ENCODE measurements at regions not wholly inside any gene's neighbourhood (a gene's known extent, or its start where the extent isn't known, plus 50 kb on each side); places are given as distances from the start of the nearest gene placed in this dataset.

DNA sequence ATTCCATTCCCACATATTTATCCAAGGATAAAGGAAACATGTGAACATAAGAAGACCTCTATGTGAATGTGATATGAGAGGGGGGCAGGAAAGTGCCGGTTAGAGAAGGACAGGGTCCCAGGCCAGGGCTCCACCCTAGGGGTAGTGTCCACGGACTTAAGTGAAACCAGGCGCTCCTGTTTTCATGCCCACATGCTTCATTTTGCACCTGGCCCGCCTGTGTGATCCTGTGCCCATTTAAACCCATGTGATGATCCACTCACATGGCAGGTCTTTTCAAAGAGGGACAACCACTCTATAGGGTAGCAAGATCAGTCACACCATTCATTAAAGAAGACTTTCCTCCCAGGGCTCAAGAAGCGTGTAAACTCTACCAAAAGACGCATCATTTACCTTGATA, 865.3 kb upstream of the GJE1 start:
- no peak for DNase-seq

GRCh38 chr6:141265756-141266623, 866.7 kb upstream of the GJE1 start:
- no peak for DNase-seq

DNA sequence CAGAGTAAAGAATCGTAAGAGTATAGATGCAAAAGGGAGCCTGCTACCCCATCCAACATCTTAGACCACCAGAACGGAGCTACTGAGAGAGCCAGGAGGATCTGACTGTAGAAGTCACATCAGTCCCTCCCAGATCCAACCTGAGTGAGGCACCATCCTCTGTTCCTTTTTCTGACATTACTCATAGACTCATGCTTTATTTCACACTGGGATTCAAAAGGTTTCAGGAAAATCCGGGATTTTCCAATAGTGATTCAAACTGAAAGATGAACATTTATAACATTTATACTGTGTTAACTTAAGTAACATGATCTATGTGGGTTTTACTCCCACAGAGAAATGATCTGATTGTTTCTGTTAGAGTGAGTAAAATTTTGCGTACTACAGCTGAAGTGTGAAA, 868.6 kb upstream of the GJE1 start:
- no peak for DNase-seq

DNA sequence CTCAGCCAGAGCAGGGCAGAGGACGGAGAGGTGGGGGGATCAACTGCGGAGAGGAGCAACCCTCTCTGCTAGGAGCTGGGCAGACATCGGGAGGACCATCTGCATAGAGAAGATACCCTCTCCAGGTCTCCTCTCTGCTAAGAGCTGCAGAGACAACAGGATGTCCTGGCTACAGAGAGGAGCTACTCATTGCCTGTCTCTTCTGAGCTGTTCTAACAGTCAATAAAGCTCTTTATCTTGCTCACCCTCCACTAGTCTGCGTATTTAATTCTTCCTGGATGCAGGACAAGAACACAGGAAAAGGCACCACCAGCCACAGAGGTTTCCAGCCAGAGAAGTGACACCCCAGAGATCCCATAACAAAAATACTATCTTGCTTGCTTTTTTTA, 871.1 kb upstream of the GJE1 start:
- no peak for DNase-seq

GRCh38 chr6:141261016-141261671, 871.6 kb upstream of the GJE1 start:
- no peak for DNase-seq

- no peak for DNase-seq
These were observed 872.1 kb upstream of the GJE1 start for GRCh38 chr6:141260627-141261015.

GRCh38 chr6:141259807-141260206, 872.9 kb upstream of the GJE1 start:
- DNase-seq, result no peak

GRCh38 chr6:141259091-141259490, 873.6 kb upstream of the GJE1 start:
- DNase-seq, result no peak

DNA sequence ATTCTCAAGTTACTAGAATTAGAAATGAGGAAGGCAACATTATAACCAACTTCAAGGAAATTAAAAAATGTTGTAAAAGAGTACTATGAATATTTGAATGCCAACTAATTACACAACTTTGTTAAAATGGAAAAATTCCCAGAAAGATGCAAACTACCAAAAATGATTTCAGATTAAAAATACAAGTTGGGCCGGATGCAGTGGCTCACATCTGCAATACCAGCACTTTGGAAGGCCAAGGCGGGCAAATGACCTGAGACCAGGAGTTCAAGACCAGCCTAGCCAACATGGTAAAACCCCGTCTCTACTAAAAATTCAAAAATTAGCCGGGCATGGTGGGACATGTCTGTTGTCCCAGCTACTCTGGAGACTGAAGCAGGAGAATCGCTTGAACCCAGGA, 874.2 kb upstream of the GJE1 start:
- no peak for DNase-seq

- no peak for DNase-seq
These were observed 878.4 kb upstream of the GJE1 start for GRCh38 chr6:141254336-141254735.

DNA sequence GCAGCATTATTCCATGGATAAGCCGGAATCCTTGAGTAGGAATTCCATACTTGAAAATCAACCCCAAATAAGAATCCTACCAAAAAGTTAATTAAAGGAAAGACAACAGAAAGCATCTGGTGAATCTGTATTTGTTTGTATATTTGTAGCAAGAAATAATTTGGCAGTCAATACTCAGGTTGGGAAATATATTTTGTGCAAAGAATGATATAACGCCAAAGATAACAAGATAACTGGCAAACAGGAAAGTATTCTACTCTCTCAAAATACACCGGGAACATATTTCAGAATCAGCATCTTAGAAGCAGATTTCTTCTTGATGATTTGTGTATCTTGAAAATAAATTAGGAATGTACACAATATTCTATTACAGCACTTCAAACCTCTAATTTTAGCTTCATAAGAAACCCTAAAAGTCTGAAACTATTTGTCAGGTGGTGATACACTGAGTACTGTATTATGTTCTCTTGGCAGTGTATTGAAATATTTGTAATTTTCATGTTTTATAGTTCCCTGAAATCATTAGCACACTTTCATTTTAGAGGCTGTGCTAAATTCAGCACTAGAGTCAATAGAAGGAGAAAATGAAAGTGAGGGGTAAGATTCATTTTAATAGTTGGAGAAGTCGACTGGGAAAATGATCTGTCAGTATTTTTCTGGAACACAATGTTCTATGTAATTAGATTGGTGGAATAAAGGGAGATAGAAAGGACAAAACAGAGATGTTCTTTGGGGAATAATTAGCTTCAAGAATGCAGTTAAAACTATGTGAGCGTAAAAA, 879.7 kb upstream of the GJE1 start:
- DNase-seq, result no peak

DNA sequence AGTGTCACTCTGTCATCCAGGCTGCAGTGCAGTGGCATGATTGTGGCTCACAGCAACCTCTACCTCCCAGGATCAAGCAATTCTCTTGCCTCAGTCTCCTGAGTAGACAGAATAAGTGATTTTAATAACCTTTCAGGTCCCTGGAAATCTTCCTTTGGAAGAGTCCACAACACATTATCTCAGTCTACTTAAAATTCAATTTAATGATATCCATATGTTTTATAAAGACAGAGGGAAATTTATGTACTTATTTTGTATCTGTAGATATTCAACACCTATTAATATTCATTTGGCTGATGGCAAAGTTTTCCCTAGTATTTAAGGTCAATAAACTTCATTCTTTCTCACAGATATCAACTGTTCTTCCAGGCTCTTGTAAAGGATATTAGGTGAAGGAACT, 881.4 kb upstream of the GJE1 start:
- no peak for DNase-seq

DNA sequence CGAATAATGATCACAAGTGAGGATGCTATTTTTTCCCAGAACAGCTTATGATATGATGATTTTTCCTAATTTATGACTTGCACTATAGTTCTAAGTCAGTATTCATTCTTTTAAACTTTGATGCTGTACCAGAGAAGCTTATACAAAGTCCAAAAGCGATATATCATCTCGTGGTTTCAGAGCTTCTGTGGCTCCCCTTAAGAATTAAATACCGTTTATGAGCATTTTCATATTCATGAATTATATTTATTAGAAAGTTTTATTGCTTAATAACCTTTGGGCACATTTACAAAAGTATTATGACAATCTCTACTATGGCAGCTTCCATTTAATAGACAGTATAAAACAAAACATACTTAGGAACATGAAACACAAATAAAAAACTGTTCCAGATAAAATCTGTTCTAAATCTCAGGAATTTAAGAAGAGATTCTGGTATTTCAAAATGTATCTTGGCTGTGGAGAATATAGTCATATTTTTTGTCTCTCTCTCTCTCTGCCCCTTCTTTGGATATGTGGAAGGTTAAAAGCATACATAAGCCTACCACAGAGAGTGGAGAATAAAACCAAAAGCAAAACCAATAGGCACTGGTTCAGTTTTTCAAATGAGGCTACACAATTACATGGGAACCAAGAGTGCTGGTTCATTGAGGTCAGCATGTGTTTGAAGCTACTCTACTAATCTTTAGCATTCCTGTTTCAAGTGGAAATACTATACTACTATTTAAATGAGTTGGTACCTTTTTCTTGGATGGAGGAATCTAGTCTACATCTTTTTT, 884.5 kb upstream of the GJE1 start:
- DNase-seq, result no peak

- DNase-seq, result no peak
These were observed 888.4 kb upstream of the GJE1 start for GRCh38 chr6:141244366-141244765.

DNA sequence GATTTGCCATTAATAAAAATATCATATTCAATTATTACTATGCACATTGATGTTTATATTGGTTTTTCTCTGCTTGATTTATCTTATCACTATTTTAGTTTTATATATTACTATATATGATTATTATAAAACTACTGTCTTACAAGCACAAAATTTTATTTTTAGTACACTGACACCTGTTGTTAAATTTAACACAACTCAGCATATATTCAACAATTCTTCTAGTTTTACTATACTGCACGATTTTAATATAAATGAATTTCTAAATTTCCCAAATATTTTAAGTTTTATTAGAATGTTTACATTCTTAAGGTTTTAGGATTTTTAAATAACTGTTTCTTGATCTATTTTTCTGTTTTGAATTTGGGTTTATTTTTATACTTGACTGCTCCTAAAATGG, 889.8 kb upstream of the GJE1 start:
- no peak for DNase-seq

- no peak for DNase-seq
These were observed 903.4 kb upstream of the GJE1 start for GRCh38 chr6:141229296-141229695.

DNA sequence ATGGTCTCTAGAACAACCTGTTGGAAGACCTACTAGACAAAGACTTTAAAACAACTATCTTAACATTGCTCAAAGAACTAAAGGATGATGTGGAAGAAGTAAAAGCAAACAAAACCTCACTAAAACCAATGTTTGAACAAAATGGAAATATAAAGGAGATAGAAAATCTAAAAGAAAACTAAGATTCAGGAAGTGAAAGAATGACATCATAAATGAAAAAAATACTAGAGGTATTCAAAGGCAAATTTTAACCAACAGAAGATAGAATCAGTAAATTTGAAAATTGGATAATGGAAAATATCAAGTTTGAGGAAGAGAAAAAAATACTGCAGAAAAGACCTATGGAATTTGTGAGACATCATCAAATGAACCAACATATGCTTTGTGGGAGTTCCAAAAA, 914.1 kb upstream of the GJE1 start:
- DNase-seq, result no peak

- no peak for DNase-seq
These were observed 916.0 kb upstream of the GJE1 start for GRCh38 chr6:141216726-141217125.

DNA sequence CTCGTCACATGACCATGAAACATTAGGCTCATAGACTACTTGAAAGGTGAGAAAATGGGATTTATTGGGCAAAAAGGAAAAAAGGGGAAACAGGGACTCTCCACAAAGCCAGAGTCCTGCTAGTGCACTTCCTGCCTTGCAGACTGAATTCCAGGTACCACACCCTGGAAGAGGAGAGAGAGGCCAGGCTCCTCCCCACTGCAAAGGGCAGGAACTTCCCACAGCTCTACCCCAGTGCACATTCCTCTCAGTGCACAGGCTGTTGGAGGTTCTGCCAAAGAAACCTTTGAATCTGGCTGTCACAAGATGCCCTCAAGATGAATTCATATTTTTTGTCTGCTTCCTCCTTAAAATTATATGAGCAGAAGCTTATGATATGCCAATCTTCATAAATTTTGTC, 920.4 kb upstream of the GJE1 start:
- no peak for DNase-seq

- no peak for DNase-seq
These were observed 920.9 kb upstream of the GJE1 start for GRCh38 chr6:141211845-141212244.

GRCh38 chr6:141210901-141211300, 921.8 kb upstream of the GJE1 start:
- DNase-seq, result no peak

- no peak for DNase-seq
These were observed 922.8 kb upstream of the GJE1 start for GRCh38 chr6:141209890-141210289.

DNA sequence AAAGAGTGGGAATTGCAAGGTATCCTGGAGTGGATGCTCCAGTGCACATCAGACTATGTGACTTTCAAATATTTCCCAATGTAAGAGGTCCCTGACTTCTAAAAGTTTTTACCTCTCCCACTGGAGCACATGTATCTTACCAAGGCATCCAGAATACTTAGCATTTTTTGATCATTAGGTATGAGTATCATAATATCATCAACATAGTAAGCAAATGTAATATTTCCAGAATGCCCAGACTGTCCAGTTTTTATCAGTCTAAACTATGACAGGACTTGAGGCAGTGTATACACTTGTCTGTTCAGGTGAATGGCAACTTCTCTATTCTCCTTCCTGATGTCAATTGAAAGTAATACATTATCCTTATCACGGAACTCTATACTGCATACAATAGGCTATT, 924.6 kb upstream of the GJE1 start:
- no peak for DNase-seq

Measured in SIG-M5 (cell line).